GM23338 (cell line): ENCODE measurements at regions not wholly inside any gene's neighbourhood (a gene's known extent, or its start where the extent isn't known, plus 50 kb on each side); places are given as distances from the start of the nearest gene placed in this dataset.
"Not testable (repeated sequence)": the region's sequence is repeated elsewhere in the genome, so short reads cannot be mapped to it uniquely, and the experiment has no call there.

Experiments
- CREB1 ChIP-seq: fragments of 250-450 bp; sonication (Bioruptor Pico); IDR thresholded peaks from 2 replicates; pipeline ENCODE4 v1.5.0; 2020; ENCODE audit warnings: low read depth, mild to moderate bottlenecking, moderate library complexity
- EZH2 ChIP-seq: fragments of 200-600 bp; sonication (generic); IDR thresholded peaks from one replicate; pipeline ENCODE4 v1.8.0; 2017; ENCODE audit warnings: antibody characterized with exemption, mild to moderate bottlenecking, low read depth; ENCODE audit not compliant: unreplicated experiment
- EZH2phosphoT487 ChIP-seq: fragments of 200-600 bp; sonication (generic); IDR thresholded peaks from one replicate; pipeline ENCODE4 v1.8.1; 2018; ENCODE audit warnings: antibody characterized with exemption; ENCODE audit not compliant: unreplicated experiment
- NANOG ChIP-seq: IDR thresholded peaks from 2 replicates; pipeline ENCODE4 v1.6.1; 2016; ENCODE audit warnings: antibody characterized with exemption, borderline replicate concordance
- POLR2AphosphoS5 ChIP-seq: IDR thresholded peaks from 2 replicates; pipeline ENCODE4 v1.6.1; 2016; ENCODE audit warnings: antibody characterized with exemption, low read depth
- REST ChIP-seq: IDR thresholded peaks from one replicate; pipeline ENCODE4 v1.6.1; 2018; ENCODE audit warnings: antibody characterized with exemption; ENCODE audit not compliant: unreplicated experiment
- STAT1 ChIP-seq: IDR thresholded peaks from one replicate; pipeline ENCODE4 v1.6.1; 2016; ENCODE audit warnings: antibody characterized with exemption; ENCODE audit not compliant: unreplicated experiment
- TF ChIP-seq, protein P1 (sequence below), 2 experiments: fragments of 200-600 bp in 1 of 2; sonication (generic) in 1 of 2; conservative IDR thresholded peaks; 2 replicates each; pipeline versions ENCODE4 v1.5.1 to v1.6.1; 2016 to 2017; ENCODE audit warnings: antibody characterized with exemption in 2 of 2, low read depth in 2 of 2, mild to moderate bottlenecking in 2 of 2, moderate library complexity in 1 of 2

GRCh38 chr15:24088941-24089340 is 401.8 kb upstream of the NDN start:
- TF ChIP-seq, protein P1, sequence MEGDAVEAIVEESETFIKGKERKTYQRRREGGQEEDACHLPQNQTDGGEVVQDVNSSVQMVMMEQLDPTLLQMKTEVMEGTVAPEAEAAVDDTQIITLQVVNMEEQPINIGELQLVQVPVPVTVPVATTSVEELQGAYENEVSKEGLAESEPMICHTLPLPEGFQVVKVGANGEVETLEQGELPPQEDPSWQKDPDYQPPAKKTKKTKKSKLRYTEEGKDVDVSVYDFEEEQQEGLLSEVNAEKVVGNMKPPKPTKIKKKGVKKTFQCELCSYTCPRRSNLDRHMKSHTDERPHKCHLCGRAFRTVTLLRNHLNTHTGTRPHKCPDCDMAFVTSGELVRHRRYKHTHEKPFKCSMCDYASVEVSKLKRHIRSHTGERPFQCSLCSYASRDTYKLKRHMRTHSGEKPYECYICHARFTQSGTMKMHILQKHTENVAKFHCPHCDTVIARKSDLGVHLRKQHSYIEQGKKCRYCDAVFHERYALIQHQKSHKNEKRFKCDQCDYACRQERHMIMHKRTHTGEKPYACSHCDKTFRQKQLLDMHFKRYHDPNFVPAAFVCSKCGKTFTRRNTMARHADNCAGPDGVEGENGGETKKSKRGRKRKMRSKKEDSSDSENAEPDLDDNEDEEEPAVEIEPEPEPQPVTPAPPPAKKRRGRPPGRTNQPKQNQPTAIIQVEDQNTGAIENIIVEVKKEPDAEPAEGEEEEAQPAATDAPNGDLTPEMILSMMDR (conservative IDR thresholded peaks at IDR 0.05; ENCODE audit: low read depth in 2 of 2) = not testable (repeated sequence)
- TF ChIP-seq POLR2AphosphoS5; STAT1; NANOG; EZH2; CREB1 (CRISPR knock-in tag); REST; EZH2phosphoT487: not testable (repeated sequence)
